Activated CD4-positive, alpha-beta T cell treated with anti-CD3 and anti-CD28 coated beads for 36 hours (primary cell): ENCODE measurements at regions not wholly inside any gene's neighbourhood (a gene's known extent, or its start where the extent isn't known, plus 50 kb on each side); places are given as distances from the start of the nearest gene placed in this dataset.

Source experiments
- ATAC-seq: fragments of 200-7000 bp; cut with Tn5 transposase; one replicate; pipeline ENCODE4 v1.10.0; 2021; ENCODE audit warnings: mild to moderate bottlenecking, moderate library complexity
- CTCF ChIA-PET: fragments of 350-600 bp; sonication (Branson Sonifier 250); formaldehyde crosslinking; loops from one replicate; lab custom pipeline; 2021; ENCODE audit warnings: antibody characterized with exemption; lab: Charles Lee
- POLR2A ChIA-PET: fragments of 350-600 bp; sonication (Branson Sonifier 250); formaldehyde crosslinking; loops from one replicate; lab custom pipeline; 2021; ENCODE audit warnings: antibody characterized with exemption, inconsistent platforms; lab: Charles Lee
- DNase-seq: peaks from one replicate; pipeline ENCODE4 v3.0.0-alpha.2; 2020
- H3K27ac Mint-ChIP-seq: one replicate; pipeline ENCODE4 v1.8.0; 2021; ENCODE audit warnings: mixed read lengths
- H3K27me3 Mint-ChIP-seq: one replicate; pipeline ENCODE4 v1.8.0; 2021; ENCODE audit warnings: mixed read lengths
- H3K36me3 Mint-ChIP-seq: one replicate; pipeline ENCODE4 v1.8.0; 2021; ENCODE audit warnings: low read depth, mixed read lengths
- H3K4me1 Mint-ChIP-seq: one replicate; pipeline ENCODE4 v1.8.0; 2021; ENCODE audit warnings: mixed read lengths
- H3K4me3 Mint-ChIP-seq: one replicate; pipeline ENCODE4 v1.8.0; 2021; ENCODE audit warnings: mild to moderate bottlenecking, moderate library complexity, mixed read lengths
- H3K9me3 Mint-ChIP-seq: one replicate; pipeline ENCODE4 v1.8.0; 2021; ENCODE audit warnings: low read depth, mixed read lengths
- intact Hi-C, 2 experiments: fragments of 100-400 bp; cut with DNase I in 1 of 2; cut with micrococcal nuclease in 1 of 2; formaldehyde crosslinking; loops; one replicate each; pipeline versions ENCODE4 v1.14.2 to v1.15.1; 2022 to 2024; cut with DNase I, micrococcal nuclease

- no peaks in the 10 kb centered on the region for H3K4me1 Mint-ChIP-seq
- no peak overlapping the region for H3K27ac Mint-ChIP-seq
- DNase-seq (no peak), ATAC-seq (no peak)
- H3K27me3 Mint-ChIP-seq: peaks cover 5% of the 10 kb centered on the region
- CTCF ChIA-PET: no interaction called here
- no peak overlapping the region for H3K4me3 Mint-ChIP-seq
- no peaks in the 10 kb centered on the region for H3K9me3 Mint-ChIP-seq
- POLR2A ChIA-PET: no interaction called here
- no peaks in the 10 kb centered on the region for H3K36me3 Mint-ChIP-seq
- intact Hi-C loops: no loop called here
These were observed 117.6 kb downstream of the MAGEB17 start for GRCh38 chrX:16284842-16285241.

GRCh38 chrX:16290997-16291396 lies 123.7 kb downstream of the MAGEB17 start:
- ChIA-PET POLR2A (no interaction called here), CTCF (no interaction called here)
- no peaks in the 10 kb centered on the region for H3K9me3 Mint-ChIP-seq
- no peaks in the 10 kb centered on the region for H3K4me1 Mint-ChIP-seq
- no peak overlapping the region for H3K27ac Mint-ChIP-seq
- no peak overlapping the region for H3K4me3 Mint-ChIP-seq
- H3K36me3 Mint-ChIP-seq: no peaks in the 10 kb centered on the region
- intact Hi-C loops: no loop called here
- no peak for ATAC-seq
- H3K27me3 Mint-ChIP-seq: peaks cover 2% of the 10 kb centered on the region
- DNase-seq: no peak

GRCh38 chrX:16300831-16301230 lies 133.6 kb downstream of the MAGEB17 start:
- ChIA-PET POLR2A (no interaction called here), CTCF (no interaction called here)
- Mint-ChIP-seq H3K27ac (no peak overlapping the region), H3K36me3 (no peaks in the 10 kb centered on the region), H3K4me3 (no peak overlapping the region), H3K4me1 (no peaks in the 10 kb centered on the region), H3K9me3 (no peaks in the 10 kb centered on the region), H3K27me3 (peaks cover 10% of the 10 kb centered on the region)
- intact Hi-C loops: no loop called here
- ATAC-seq (no peak), DNase-seq (no peak)

- H3K4me1 Mint-ChIP-seq: no peaks in the 10 kb centered on the region
- no peaks in the 10 kb centered on the region for H3K36me3 Mint-ChIP-seq
- POLR2A ChIA-PET: no interaction called here
- no peak overlapping the region for H3K27ac Mint-ChIP-seq
- H3K27me3 Mint-ChIP-seq: peaks cover 10% of the 10 kb centered on the region
- no peak for DNase-seq
- H3K9me3 Mint-ChIP-seq: no peaks in the 10 kb centered on the region
- H3K4me3 Mint-ChIP-seq: no peak overlapping the region
- intact Hi-C loops: no loop called here
- ATAC-seq: no peak
- CTCF ChIA-PET: no interaction called here
These were observed 137.5 kb downstream of the MAGEB17 start for GRCh38 chrX:16304751-16305150.

- Mint-ChIP-seq H3K36me3 (no peaks in the 10 kb centered on the region), H3K9me3 (no peaks in the 10 kb centered on the region), H3K4me1 (no peaks in the 10 kb centered on the region), H3K4me3 (no peak overlapping the region), H3K27ac (no peak overlapping the region), H3K27me3 (peaks cover 12% of the 10 kb centered on the region)
- DNase-seq (no peak), ATAC-seq (no peak)
- intact Hi-C loops: no loop called here
- ChIA-PET POLR2A (no interaction called here), CTCF (no interaction called here)
These were observed 137.9 kb downstream of the MAGEB17 start for GRCh38 chrX:16305187-16305586.

GRCh38 chrX:16307950-16308349 lies 140.7 kb downstream of the MAGEB17 start:
- Mint-ChIP-seq H3K9me3 (no peaks in the 10 kb centered on the region), H3K27me3 (peaks cover 10% of the 10 kb centered on the region), H3K36me3 (no peaks in the 10 kb centered on the region), H3K4me1 (no peaks in the 10 kb centered on the region), H3K4me3 (no peak overlapping the region), H3K27ac (no peak overlapping the region)
- intact Hi-C loops: no loop called here
- POLR2A ChIA-PET: no interaction called here
- CTCF ChIA-PET: no interaction called here
- DNase-seq (no peak), ATAC-seq (no peak)

DNA sequence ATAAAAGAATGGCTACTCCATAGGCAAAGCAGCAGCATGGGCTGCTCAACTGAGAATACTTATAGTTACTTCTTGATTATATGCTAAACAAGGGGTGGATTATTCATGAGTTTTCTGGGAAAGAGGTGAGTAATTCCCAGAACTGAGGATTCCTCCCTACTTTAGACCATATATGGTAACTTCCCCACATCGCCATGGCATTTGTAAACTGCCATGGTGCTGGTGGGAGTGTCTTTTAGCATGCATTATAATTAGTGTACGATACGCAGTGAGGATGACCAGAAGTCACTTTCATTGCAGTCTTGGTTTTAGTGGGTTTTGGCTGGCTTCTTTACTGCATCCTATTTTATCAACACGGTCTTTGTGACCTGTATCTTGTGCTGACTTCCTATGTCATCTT lies 141.5 kb downstream of the MAGEB17 start:
- Mint-ChIP-seq H3K27me3 (peaks cover 10% of the 10 kb centered on the region), H3K9me3 (no peaks in the 10 kb centered on the region), H3K27ac (no peak overlapping the region), H3K4me1 (no peaks in the 10 kb centered on the region), H3K36me3 (no peaks in the 10 kb centered on the region), H3K4me3 (no peak overlapping the region)
- POLR2A ChIA-PET: no interaction called here
- intact Hi-C loops: no loop called here
- CTCF ChIA-PET: no interaction called here
- no peak for ATAC-seq
- no peak for DNase-seq

- no peaks in the 10 kb centered on the region for H3K36me3 Mint-ChIP-seq
- ATAC-seq (no peak), DNase-seq (no peak)
- peaks cover 11% of the 10 kb centered on the region for H3K27me3 Mint-ChIP-seq
- H3K4me3 Mint-ChIP-seq: no peak overlapping the region
- H3K27ac Mint-ChIP-seq: no peak overlapping the region
- ChIA-PET CTCF (no interaction called here), POLR2A (no interaction called here)
- intact Hi-C loops: no loop called here
- no peaks in the 10 kb centered on the region for H3K9me3 Mint-ChIP-seq
- H3K4me1 Mint-ChIP-seq: no peaks in the 10 kb centered on the region
These were observed 143.0 kb downstream of the MAGEB17 start for GRCh38 chrX:16310326-16310725.

GRCh38 chrX:16311671-16312070 lies 144.4 kb downstream of the MAGEB17 start:
- CTCF ChIA-PET: interaction anchor here (0.6 kb wide), 1 partner anchor 30 kb away, joined by 3 read pairs; no protein-coding TSS in a partner anchor
- Mint-ChIP-seq H3K4me3 (no peak overlapping the region), H3K27ac (no peak overlapping the region), H3K27me3 (peaks cover 12% of the 10 kb centered on the region), H3K4me1 (no peaks in the 10 kb centered on the region), H3K9me3 (no peaks in the 10 kb centered on the region), H3K36me3 (no peaks in the 10 kb centered on the region)
- DNase-seq (no peak), ATAC-seq (no peak)
- POLR2A ChIA-PET: no interaction called here
- intact Hi-C loops: no loop called here

- DNase-seq: no peak
- no peak for ATAC-seq
- Mint-ChIP-seq H3K4me3 (no peak overlapping the region), H3K9me3 (no peaks in the 10 kb centered on the region), H3K27ac (no peak overlapping the region), H3K4me1 (no peaks in the 10 kb centered on the region), H3K27me3 (peaks cover 12% of the 10 kb centered on the region), H3K36me3 (no peaks in the 10 kb centered on the region)
- POLR2A ChIA-PET: no interaction called here
- CTCF ChIA-PET: no interaction called here
- intact Hi-C loops: no loop called here
These were observed 145.7 kb downstream of the MAGEB17 start for GRCh38 chrX:16312761-16313623.

DNA sequence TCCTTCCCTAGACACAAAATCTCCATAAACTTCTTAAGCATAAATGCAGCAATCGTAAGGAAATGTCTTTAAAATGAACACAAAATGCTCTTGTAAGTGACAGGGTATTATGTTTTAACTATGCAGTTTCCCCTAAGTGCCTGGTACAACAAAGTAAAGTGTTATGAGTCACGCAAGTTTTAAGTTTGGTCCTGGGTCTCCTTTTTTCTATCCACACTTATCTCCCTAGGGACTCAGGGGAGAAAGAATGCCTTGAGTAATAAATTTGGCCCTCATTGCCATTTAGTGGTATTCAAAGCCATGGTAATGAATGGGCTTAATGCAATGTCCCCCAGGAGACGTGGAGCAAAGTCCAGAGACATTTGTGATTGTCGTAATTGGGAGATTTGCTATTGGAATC lies 149.1 kb downstream of the MAGEB17 start:
- CTCF ChIA-PET: no interaction called here
- intact Hi-C loops: no loop called here
- no peaks in the 10 kb centered on the region for H3K4me1 Mint-ChIP-seq
- no peak for DNase-seq
- POLR2A ChIA-PET: no interaction called here
- peaks cover 4% of the 10 kb centered on the region for H3K27me3 Mint-ChIP-seq
- ATAC-seq: no peak
- no peak overlapping the region for H3K4me3 Mint-ChIP-seq
- no peaks in the 10 kb centered on the region for H3K9me3 Mint-ChIP-seq
- no peak overlapping the region for H3K27ac Mint-ChIP-seq
- no peaks in the 10 kb centered on the region for H3K36me3 Mint-ChIP-seq

DNA sequence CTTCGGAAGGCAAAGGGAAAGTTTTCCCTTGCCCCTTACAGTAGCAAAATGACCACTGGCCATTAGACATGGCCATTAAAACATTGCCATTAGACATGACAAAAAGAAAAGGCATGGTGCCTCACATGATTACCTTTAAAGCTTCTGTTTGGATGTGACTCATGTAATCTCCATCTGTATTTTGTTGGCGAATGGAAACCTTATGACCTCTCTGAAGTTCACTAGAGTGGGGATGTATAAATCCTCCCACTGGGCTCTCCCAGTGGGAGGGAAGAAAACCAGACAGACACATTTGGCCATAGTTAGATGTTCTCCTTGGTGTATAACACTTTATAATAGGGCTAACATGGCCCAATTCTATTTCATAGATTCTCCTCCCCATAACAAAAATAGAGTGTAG lies 152.6 kb downstream of the MAGEB17 start:
- Mint-ChIP-seq H3K36me3 (no peaks in the 10 kb centered on the region), H3K4me3 (no peak overlapping the region), H3K4me1 (no peaks in the 10 kb centered on the region), H3K27me3 (peaks cover 2% of the 10 kb centered on the region), H3K27ac (no peak overlapping the region), H3K9me3 (no peaks in the 10 kb centered on the region)
- DNase-seq (no peak), ATAC-seq (no peak)
- ChIA-PET CTCF (no interaction called here), POLR2A (no interaction called here)
- intact Hi-C loops: no loop called here
